Loucy (cell line): ENCODE measurements at regions not wholly inside any gene's neighbourhood (a gene's known extent, or its start where the extent isn't known, plus 50 kb on each side); places are given as distances from the start of the nearest gene placed in this dataset.

Experiments
- CTCF ChIP-seq: fragments of 200-600 bp; sonication (generic); conservative IDR thresholded peaks from 2 replicates; pipeline ENCODE4 v1.5.1; 2014; ENCODE audit warnings: mild to moderate bottlenecking, antibody characterized with exemption, low read length
- EZH2phosphoT487 ChIP-seq: fragments of 200-600 bp; IDR thresholded peaks from 2 replicates; pipeline ENCODE4 v1.6.1; 2018; ENCODE audit warnings: antibody characterized with exemption, mild to moderate bottlenecking, moderate library complexity, borderline replicate concordance

GRCh38 chr4:114088481-114088880 lies 109.0 kb upstream of the ARSJ start:
- TF ChIP-seq CTCF, result no peak
- no peak for TF ChIP-seq EZH2phosphoT487
